ENCODE measurements at regions not wholly inside any gene's neighbourhood (a gene's known extent, or its start where the extent isn't known, plus 50 kb on each side); places are given as distances from the start of the nearest gene placed in this dataset.

DNA sequence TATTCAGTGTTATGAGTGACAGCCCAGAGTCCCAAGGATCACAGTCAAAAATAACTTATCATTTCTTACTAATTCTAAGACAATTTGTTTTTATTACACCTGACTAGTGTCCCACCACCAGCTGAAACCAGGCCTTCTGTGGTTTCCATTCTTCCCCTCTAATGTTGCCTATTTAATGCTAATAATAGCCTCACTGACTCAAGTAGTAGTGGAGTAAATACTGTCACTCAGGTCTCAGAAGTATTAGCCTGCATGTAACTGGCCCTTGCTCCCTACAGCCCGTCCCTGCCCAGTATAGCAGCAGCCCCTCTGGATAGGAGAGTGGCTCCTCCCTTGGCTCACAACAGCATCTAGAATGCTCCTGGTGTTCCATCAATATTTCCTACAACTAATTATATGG, 665.5 kb downstream of the NTRK3 start:
- no peak for TF ChIP-seq POLR2AphosphoS5 (IDR thresholded peaks at IDR 0.05; ENCODE audit: low read depth, low read length)
- TF ChIP-seq, protein P1, sequence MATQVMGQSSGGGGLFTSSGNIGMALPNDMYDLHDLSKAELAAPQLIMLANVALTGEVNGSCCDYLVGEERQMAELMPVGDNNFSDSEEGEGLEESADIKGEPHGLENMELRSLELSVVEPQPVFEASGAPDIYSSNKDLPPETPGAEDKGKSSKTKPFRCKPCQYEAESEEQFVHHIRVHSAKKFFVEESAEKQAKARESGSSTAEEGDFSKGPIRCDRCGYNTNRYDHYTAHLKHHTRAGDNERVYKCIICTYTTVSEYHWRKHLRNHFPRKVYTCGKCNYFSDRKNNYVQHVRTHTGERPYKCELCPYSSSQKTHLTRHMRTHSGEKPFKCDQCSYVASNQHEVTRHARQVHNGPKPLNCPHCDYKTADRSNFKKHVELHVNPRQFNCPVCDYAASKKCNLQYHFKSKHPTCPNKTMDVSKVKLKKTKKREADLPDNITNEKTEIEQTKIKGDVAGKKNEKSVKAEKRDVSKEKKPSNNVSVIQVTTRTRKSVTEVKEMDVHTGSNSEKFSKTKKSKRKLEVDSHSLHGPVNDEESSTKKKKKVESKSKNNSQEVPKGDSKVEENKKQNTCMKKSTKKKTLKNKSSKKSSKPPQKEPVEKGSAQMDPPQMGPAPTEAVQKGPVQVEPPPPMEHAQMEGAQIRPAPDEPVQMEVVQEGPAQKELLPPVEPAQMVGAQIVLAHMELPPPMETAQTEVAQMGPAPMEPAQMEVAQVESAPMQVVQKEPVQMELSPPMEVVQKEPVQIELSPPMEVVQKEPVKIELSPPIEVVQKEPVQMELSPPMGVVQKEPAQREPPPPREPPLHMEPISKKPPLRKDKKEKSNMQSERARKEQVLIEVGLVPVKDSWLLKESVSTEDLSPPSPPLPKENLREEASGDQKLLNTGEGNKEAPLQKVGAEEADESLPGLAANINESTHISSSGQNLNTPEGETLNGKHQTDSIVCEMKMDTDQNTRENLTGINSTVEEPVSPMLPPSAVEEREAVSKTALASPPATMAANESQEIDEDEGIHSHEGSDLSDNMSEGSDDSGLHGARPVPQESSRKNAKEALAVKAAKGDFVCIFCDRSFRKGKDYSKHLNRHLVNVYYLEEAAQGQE (IDR thresholded peaks at IDR 0.05; ENCODE audit: insufficient read depth in 1 of 2, low read depth in 2 of 2, low read length in 1 of 2): no peak
- TF ChIP-seq SIN3A (IDR thresholded peaks at IDR 0.05; ENCODE audit: borderline replicate concordance, insufficient read depth, low read depth, low read length): no peak
- TF ChIP-seq, protein P2, sequence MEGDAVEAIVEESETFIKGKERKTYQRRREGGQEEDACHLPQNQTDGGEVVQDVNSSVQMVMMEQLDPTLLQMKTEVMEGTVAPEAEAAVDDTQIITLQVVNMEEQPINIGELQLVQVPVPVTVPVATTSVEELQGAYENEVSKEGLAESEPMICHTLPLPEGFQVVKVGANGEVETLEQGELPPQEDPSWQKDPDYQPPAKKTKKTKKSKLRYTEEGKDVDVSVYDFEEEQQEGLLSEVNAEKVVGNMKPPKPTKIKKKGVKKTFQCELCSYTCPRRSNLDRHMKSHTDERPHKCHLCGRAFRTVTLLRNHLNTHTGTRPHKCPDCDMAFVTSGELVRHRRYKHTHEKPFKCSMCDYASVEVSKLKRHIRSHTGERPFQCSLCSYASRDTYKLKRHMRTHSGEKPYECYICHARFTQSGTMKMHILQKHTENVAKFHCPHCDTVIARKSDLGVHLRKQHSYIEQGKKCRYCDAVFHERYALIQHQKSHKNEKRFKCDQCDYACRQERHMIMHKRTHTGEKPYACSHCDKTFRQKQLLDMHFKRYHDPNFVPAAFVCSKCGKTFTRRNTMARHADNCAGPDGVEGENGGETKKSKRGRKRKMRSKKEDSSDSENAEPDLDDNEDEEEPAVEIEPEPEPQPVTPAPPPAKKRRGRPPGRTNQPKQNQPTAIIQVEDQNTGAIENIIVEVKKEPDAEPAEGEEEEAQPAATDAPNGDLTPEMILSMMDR (IDR thresholded peaks at IDR 0.05): no peak
- in situ Hi-C loops (cut with HindIII; ENCODE audit: low pct_unique_long_range_greater_than_20kb, low sequenced_read_pairs) (no loop called here), intact Hi-C loops (cut with micrococcal nuclease; ENCODE audit: unreplicated experiment) (no loop called here)
- no peaks in the 10 kb centered on the region for H3K27me3 ChIP-seq (ENCODE audit: control insufficient read depth, insufficient read depth, low read length)
- no peaks in the 10 kb centered on the region for H3K36me3 ChIP-seq (ENCODE audit: control insufficient read depth, insufficient read depth, low read length)
- no TSS peak for BruUV-seq (replicated peaks)
- no peaks in the 10 kb centered on the region for H3K9me3 ChIP-seq (ENCODE audit: control insufficient read depth, insufficient read depth, low read depth, low read length)
- H3K27ac ChIP-seq (ENCODE audit: low read length): no peak overlapping the region
- DNase-seq (ENCODE audit: low read depth, low spot score) (no peak), ATAC-seq (no peak)
- H3K4me3 ChIP-seq (ENCODE audit: low read depth in 2 of 2, low read length in 2 of 2): no peak overlapping the region
- H3K4me1 ChIP-seq (ENCODE audit: control insufficient read depth, insufficient read depth, low read length): no peaks in the 10 kb centered on the region
- ChIA-PET CTCF (no interaction called here), POLR2A (no interaction called here)

DNA sequence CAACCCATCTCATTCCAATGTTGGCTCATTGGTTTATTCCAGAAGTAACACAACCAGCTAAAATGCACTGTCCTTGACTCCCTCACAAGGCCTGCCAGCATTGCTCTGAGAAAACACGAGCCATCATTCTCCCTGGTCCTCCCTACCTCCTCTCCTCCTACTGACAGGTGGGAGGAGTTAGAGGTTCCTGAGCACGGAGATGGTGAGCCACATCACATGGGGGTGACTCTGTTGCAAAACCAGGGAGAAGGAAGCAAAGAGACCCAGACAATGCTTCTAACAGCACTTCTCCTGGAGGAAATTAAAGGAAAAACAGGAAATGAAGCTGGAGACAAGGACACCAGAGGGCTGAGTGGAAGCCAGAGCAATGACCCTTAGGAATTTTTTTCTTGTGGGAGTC, 667.4 kb downstream of the NTRK3 start:
- DNase-seq (ENCODE audit: low read depth, low spot score) (no peak), ATAC-seq (no peak)
- H3K4me1 ChIP-seq (ENCODE audit: control insufficient read depth, insufficient read depth, low read length): no peaks in the 10 kb centered on the region
- no peaks in the 10 kb centered on the region for H3K9me3 ChIP-seq (ENCODE audit: control insufficient read depth, insufficient read depth, low read depth, low read length)
- ChIA-PET CTCF (no interaction called here), POLR2A (no interaction called here)
- no TSS peak for BruUV-seq (replicated peaks)
- no peak overlapping the region for H3K4me3 ChIP-seq (ENCODE audit: low read depth in 2 of 2, low read length in 2 of 2)
- intact Hi-C loops (cut with micrococcal nuclease; ENCODE audit: unreplicated experiment) (no loop called here), in situ Hi-C loops (cut with HindIII; ENCODE audit: low pct_unique_long_range_greater_than_20kb, low sequenced_read_pairs) (no loop called here)
- no peak overlapping the region for H3K27ac ChIP-seq (ENCODE audit: low read length)
- TF ChIP-seq, protein P2 (IDR thresholded peaks at IDR 0.05): no peak
- TF ChIP-seq POLR2AphosphoS5 (IDR thresholded peaks at IDR 0.05; ENCODE audit: low read depth, low read length): no peak
- TF ChIP-seq SIN3A (IDR thresholded peaks at IDR 0.05; ENCODE audit: borderline replicate concordance, insufficient read depth, low read depth, low read length): no peak
- TF ChIP-seq TCF7L2 (IDR thresholded peaks at IDR 0.05; ENCODE audit: low read depth, low read length): no peak
- TF ChIP-seq, protein P1 (IDR thresholded peaks at IDR 0.05; ENCODE audit: insufficient read depth in 1 of 2, low read depth in 2 of 2, low read length in 1 of 2): no peak
- H3K36me3 ChIP-seq (ENCODE audit: control insufficient read depth, insufficient read depth, low read length): no peaks in the 10 kb centered on the region
- H3K27me3 ChIP-seq (ENCODE audit: control insufficient read depth, insufficient read depth, low read length): no peaks in the 10 kb centered on the region
